SW480 (cell line): ENCODE measurements at regions not wholly inside any gene's neighbourhood (a gene's known extent, or its start where the extent isn't known, plus 50 kb on each side); places are given as distances from the start of the nearest gene placed in this dataset.

ENCODE experiments used
- DNase-seq: peaks from one replicate; pipeline ENCODE4 v3.0.0-alpha.2; 2016; ENCODE audit warnings: low spot score

DNA sequence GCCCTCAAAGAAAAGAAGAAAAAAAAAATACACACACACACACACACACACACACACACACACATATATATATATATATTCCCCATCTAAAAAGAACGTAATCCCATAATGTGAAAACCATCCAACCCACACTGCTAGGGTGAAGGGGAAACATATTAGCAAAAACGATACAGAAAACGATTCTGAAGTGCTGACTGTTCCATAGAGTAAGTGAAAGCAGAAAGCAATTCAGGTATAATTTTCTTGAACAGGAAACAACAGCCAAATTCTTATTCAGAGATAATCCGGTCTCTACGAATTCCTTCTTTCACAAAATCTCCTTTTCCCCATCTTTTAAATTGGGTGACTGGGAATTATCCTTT is 393.5 kb downstream of the NOVA1 start:
- no peak for DNase-seq

GRCh38 chr14:26200687-26201086 is 397.1 kb downstream of the NOVA1 start:
- DNase-seq = peak; percentile 3

GRCh38 chr14:26199590-26200370 is 398.1 kb downstream of the NOVA1 start:
- peak; percentile 75 for DNase-seq

DNA sequence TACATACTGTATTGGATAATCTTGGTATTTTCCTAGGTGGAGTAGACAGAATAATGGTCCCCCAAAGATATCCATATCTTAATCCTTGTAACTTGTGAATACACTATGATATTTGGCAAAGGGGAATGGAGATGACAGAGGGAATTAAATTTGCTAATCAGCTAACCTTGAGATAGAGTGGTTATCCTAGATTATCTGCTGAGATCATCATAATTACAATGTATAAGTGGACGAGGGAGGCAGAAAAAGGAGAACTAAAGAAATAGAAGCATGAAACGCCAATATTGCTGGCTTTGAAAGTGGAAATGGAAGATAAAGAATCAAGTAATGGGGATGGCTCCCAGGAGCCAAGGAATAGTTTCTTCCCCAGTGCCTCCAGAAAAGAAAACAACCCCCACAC is 398.7 kb downstream of the NOVA1 start:
- no peak for DNase-seq

GRCh38 chr14:26194816-26195215 is 403.0 kb downstream of the NOVA1 start:
- DNase-seq = no peak

- no peak for DNase-seq
Measured at GRCh38 chr14:26191671-26192070, 406.2 kb downstream of the NOVA1 start.

- peak; percentile 15 for DNase-seq
Measured at GRCh38 chr14:26191123-26191522, 406.7 kb downstream of the NOVA1 start.

- DNase-seq = no peak
Measured at GRCh38 chr14:26190646-26191045, 407.2 kb downstream of the NOVA1 start.

DNA sequence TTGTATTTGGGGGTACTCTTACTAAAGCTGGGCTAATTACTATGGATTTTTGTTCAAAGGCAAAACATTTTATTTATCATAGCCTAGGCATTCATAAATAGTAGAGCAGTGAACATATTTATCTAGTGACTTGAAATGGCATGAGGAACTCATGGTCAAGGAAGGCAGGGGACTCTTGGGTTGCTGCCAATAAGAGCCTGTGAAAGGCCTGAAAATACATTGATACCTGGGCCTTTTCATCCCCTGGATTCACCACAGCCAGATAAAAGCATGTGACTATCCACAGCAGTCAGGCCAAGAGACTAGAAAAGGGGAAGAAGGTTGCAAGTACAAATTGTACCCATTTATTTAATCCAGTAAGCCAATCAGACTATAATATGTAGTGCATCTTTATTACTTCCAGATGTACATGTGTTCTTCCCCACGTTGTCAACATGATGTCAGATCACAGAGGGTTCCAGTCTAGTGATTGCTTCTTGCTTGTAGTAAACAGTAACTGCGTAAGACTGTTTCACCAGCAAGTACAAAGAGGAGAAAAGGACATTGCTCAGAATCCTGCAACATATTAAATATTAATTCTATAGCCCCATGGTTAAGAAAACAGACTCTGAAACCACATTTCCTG is 409.7 kb downstream of the NOVA1 start:
- no peak for DNase-seq

- DNase-seq = no peak
Measured at GRCh38 chr14:26180221-26180620, 417.6 kb downstream of the NOVA1 start.

GRCh38 chr14:26175658-26176057 is 422.2 kb downstream of the NOVA1 start:
- no peak for DNase-seq

- no peak for DNase-seq
Measured at GRCh38 chr14:26174395-26174794, 423.4 kb downstream of the NOVA1 start.

DNA sequence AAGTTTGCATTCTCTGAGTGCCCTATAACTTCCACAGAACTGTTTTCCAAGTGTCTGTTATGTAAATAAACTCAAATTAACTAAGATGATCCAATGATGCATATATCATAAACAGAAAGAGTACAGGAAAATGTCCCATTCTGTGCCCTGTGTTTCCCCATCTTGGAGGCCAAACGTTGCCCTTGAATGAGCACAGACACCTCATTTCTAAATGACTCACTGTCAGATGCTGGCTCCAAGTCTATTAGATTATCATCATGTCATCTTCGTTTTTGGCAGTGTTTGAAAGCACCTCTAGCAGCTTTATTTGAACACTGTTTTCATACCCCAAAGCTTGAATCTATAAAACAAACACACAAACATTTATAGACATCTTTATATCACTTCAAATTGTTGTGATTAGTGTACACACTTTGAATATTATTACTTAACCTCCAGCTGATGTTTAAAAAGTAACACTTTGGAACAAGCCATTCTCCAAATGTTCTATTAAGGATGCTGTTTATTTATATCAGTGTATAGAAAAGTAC is 424.2 kb downstream of the NOVA1 start:
- DNase-seq = no peak

DNA sequence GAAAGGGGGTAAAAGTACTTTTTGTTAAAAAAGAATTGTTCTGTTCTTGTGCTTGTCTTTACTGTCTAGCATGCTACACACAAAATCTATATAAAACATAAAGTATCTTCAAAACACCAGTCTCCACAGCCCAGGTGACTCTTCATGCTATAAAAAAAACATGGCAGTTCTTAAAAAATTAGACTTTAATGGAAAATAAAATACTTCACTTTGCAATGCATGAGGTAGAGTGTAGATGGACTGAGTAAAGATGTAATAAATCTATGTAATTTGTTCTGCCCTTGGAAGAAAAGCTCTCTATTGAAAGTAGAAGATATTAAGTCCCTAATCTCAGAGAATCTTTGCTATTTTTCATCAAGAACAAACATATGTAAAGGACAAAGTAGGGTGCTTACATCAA is 425.4 kb downstream of the NOVA1 start:
- no peak for DNase-seq

DNA sequence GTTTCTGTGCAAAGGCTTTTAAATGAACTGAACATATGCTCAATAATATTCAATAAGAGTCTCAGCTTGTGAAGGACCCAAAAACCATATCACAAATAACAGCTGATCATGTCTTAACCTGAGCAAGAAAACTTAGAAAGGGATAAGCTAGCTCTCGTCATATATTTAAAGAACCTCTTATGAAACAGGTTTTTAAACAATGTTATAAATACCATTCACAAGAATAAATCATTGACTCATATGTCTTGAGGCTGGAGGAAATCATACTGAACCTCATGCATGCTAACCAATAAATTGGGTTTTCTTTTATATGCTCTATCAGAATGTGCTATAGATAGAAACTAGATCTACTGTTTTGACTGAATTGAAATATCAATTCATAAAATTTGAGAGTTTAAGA is 426.9 kb downstream of the NOVA1 start:
- DNase-seq = no peak

- peak; percentile 51 for DNase-seq
Measured at GRCh38 chr14:26163761-26164160, 434.1 kb downstream of the NOVA1 start.

GRCh38 chr14:26157517-26157916 is 440.3 kb downstream of the NOVA1 start:
- DNase-seq = no peak

DNA sequence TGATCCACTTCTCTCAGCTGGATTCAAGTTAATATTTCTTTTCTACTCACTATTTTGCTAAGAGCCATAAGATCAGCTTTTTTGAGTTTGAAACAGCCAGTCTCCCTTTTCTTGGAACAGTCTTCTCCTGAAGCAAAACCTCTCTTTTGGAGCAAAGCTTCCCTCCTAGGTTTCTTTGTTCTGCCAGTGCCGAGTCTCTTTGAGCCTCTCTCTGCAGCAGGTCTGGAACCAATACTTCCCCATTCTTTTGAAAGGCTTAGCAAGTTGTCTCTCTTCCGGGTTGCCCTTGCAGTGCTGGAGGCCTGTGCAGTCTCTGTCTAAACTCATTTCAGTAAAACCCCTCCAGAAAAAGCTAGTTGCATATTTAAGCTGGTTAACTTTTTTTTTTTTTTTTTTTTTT is 454.8 kb downstream of the NOVA1 start:
- no peak for DNase-seq

- no peak for DNase-seq
Measured at GRCh38 chr14:26138764-26139445, 458.9 kb downstream of the NOVA1 start.

DNA sequence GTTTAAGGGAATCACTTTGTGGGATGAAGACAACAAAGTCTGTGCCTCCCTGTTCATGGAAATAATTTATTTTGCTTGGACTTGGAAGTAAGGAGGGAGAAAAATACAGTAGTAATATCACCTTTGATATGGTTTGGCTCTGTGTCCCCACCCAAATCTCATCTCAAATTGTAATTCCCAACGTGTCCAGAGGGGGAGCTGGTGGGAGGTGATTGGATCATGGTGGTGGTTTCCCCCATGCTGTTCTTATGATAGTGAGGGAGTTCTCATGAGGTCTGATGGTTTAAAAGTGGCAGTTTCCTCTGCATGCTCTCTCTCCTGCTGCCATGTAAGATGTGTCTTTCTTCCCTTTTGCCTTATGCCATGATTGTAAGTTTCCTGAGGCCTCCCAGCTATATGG is 460.7 kb downstream of the NOVA1 start:
- no peak for DNase-seq

GRCh38 chr14:26132061-26132645 is 465.7 kb downstream of the NOVA1 start:
- DNase-seq = no peak

DNA sequence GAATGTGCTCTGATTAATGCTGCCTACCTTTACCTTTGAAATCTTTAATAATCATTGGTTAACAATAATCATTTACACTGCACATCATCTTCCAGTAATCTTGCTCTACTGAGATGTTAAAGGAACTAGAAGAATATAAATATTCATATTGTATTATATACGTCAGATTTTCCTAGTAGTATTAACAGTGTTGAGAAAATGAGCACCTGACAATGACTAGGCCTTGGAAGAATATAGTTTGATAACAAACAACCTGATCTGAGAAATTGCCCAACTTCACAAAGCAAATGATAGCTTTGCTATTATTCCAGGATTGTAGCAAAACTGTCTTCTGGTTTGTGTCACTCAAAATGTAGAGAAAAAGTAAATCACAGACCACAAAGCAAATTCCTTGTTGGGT is 467.1 kb downstream of the NOVA1 start:
- no peak for DNase-seq
